HG03097 (cell line): ENCODE measurements at regions not wholly inside any gene's neighbourhood (a gene's known extent, or its start where the extent isn't known, plus 50 kb on each side); places are given as distances from the start of the nearest gene placed in this dataset.
"Not testable (repeated sequence)": the region's sequence is repeated elsewhere in the genome, so short reads cannot be mapped to it uniquely, and the experiment has no call there.

ENCODE experiments used
- ATAC-seq: cut with Tn5 transposase; IDR thresholded peaks from one replicate; pipeline ENCODE4 v1.9.1; 2021; ENCODE audit not compliant: unreplicated experiment, low FRiP score

- ATAC-seq = no peak
These were observed 59.9 kb upstream of the SLC1A4 start for GRCh38 chr2:64929333-64929732.

- no peak for ATAC-seq
These were observed 58.9 kb upstream of the SLC1A4 start for GRCh38 chr2:64930258-64930671.

- ATAC-seq = no peak
These were observed 57.7 kb upstream of the SLC1A4 start for GRCh38 chr2:64931246-64932115.

GRCh38 chr2:64932116-64932370 lies 57.2 kb upstream of the SLC1A4 start:
- no peak for ATAC-seq

- ATAC-seq = peak; percentile 72
These were observed 56.6 kb upstream of the SLC1A4 start for GRCh38 chr2:64932371-64933216.

GRCh38 chr2:64934530-64934929 lies 54.7 kb upstream of the SLC1A4 start:
- ATAC-seq = no peak

- ATAC-seq = no peak
These were observed 52.4 kb upstream of the SLC1A4 start for GRCh38 chr2:64936809-64937208.

- ATAC-seq = not testable (repeated sequence)
These were observed 51.9 kb upstream of the SLC1A4 start for GRCh38 chr2:64937314-64937686.

- ATAC-seq = peak; percentile 58
These were observed 51.3 kb upstream of the SLC1A4 start for GRCh38 chr2:64937687-64938491.

GRCh38 chr2:64938607-64939285 lies 50.5 kb upstream of the SLC1A4 start:
- no peak for ATAC-seq

GRCh38 chr2:64939332-64939917 lies 49.8 kb upstream of the SLC1A4 start:
- peak; percentile 46 for ATAC-seq
